ENCODE measurements at regions not wholly inside any gene's neighbourhood (a gene's known extent, or its start where the extent isn't known, plus 50 kb on each side); places are given as distances from the start of the nearest gene placed in this dataset.

- Histone ChIP-seq H3K27ac (no peak overlapping the region), H3K27me3 (no peaks in the 10 kb centered on the region), H3K9me3 (no peaks in the 10 kb centered on the region), H3K36me3 (no peaks in the 10 kb centered on the region), H3K4me3 (no peak overlapping the region), H3K4me1 (no peaks in the 10 kb centered on the region)
- no peak for TF ChIP-seq CTCF (IDR thresholded peaks at IDR 0.05)
- intact Hi-C loops (cut with DNase I; ENCODE audit: low total_unique reads) = no loop called here
- no peak for DNase-seq
Observed at GRCh38 chr2:118535818-118536212, 311.6 kb downstream of the EN1 start.

- Histone ChIP-seq H3K36me3 (no peaks in the 10 kb centered on the region), H3K9me3 (no peaks in the 10 kb centered on the region), H3K27ac (no peak overlapping the region), H3K4me1 (no peaks in the 10 kb centered on the region), H3K4me3 (no peak overlapping the region), H3K27me3 (no peaks in the 10 kb centered on the region)
- DNase-seq = no peak
- no peak for TF ChIP-seq CTCF (IDR thresholded peaks at IDR 0.05)
- intact Hi-C loops (cut with DNase I; ENCODE audit: low total_unique reads) = no loop called here
Observed at GRCh38 chr2:118535171-118535817, 312.2 kb downstream of the EN1 start.

- Histone ChIP-seq H3K4me3 (no peak overlapping the region), H3K27ac (no peak overlapping the region), H3K27me3 (no peaks in the 10 kb centered on the region), H3K4me1 (no peaks in the 10 kb centered on the region), H3K9me3 (no peaks in the 10 kb centered on the region), H3K36me3 (no peaks in the 10 kb centered on the region)
- TF ChIP-seq CTCF (IDR thresholded peaks at IDR 0.05) = no peak
- DNase-seq = no peak
- intact Hi-C loops (cut with DNase I; ENCODE audit: low total_unique reads) = no loop called here
Observed at GRCh38 chr2:118530976-118531375, 316.5 kb downstream of the EN1 start.

- Histone ChIP-seq H3K27me3 (no peaks in the 10 kb centered on the region), H3K4me1 (no peaks in the 10 kb centered on the region), H3K36me3 (no peaks in the 10 kb centered on the region), H3K4me3 (no peak overlapping the region), H3K9me3 (no peaks in the 10 kb centered on the region), H3K27ac (no peak overlapping the region)
- intact Hi-C loops (cut with DNase I; ENCODE audit: low total_unique reads) = no loop called here
- no peak for TF ChIP-seq CTCF (IDR thresholded peaks at IDR 0.05)
- DNase-seq = no peak
Observed at GRCh38 chr2:118529908-118530599, 317.4 kb downstream of the EN1 start.

GRCh38 chr2:118527571-118527970 is 319.9 kb downstream of the EN1 start:
- intact Hi-C loops (cut with DNase I; ENCODE audit: low total_unique reads) = no loop called here
- H3K9me3 ChIP-seq = no peaks in the 10 kb centered on the region
- no peak overlapping the region for H3K27ac ChIP-seq
- H3K4me3 ChIP-seq = no peak overlapping the region
- no peaks in the 10 kb centered on the region for H3K27me3 ChIP-seq
- no peak for DNase-seq
- no peak for TF ChIP-seq CTCF (IDR thresholded peaks at IDR 0.05)
- no peaks in the 10 kb centered on the region for H3K4me1 ChIP-seq
- H3K36me3 ChIP-seq = no peaks in the 10 kb centered on the region

Measured in tibial artery (tissue), 4 donors.